ENCODE measurements at regions not wholly inside any gene's neighbourhood (a gene's known extent, or its start where the extent isn't known, plus 50 kb on each side); places are given as distances from the start of the nearest gene placed in this dataset.

DNA sequence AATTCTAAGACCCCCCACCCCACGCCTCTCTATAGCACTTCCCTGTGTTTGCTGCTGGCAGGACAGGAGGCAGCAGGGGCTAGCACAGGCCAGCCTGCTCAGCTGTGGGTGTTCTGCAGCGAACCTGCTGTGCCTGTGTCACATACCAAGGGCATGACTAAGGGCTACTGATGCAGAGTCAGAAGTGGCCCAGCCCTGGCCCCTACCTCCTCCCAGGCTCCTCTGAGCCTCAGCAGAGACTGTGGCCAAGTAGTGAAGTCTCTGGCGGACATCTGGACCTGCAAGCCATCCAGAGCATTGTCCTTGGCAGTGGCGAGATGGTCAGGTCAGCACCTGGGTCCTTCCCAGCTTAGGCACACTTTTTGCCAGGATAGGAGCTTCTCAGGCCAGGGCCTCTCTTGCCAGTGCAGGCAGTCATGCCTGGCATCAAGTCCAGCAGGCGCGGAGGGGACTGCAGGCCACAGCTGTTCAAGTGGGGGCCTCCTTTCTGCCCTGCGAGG, 116.3 kb upstream of the RET start:
- TF ChIP-seq, protein P1, sequence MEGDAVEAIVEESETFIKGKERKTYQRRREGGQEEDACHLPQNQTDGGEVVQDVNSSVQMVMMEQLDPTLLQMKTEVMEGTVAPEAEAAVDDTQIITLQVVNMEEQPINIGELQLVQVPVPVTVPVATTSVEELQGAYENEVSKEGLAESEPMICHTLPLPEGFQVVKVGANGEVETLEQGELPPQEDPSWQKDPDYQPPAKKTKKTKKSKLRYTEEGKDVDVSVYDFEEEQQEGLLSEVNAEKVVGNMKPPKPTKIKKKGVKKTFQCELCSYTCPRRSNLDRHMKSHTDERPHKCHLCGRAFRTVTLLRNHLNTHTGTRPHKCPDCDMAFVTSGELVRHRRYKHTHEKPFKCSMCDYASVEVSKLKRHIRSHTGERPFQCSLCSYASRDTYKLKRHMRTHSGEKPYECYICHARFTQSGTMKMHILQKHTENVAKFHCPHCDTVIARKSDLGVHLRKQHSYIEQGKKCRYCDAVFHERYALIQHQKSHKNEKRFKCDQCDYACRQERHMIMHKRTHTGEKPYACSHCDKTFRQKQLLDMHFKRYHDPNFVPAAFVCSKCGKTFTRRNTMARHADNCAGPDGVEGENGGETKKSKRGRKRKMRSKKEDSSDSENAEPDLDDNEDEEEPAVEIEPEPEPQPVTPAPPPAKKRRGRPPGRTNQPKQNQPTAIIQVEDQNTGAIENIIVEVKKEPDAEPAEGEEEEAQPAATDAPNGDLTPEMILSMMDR (IDR thresholded peaks at IDR 0.05), result no peak
- TF ChIP-seq POLR2AphosphoS5 (IDR thresholded peaks at IDR 0.05; ENCODE audit: insufficient read depth in 1 of 2, low read depth in 1 of 2) (no peak), POLR2A (IDR thresholded peaks at IDR 0.05) (no peak)

Measured in vagina (tissue), 2 donors.